ENCODE measurements at regions not wholly inside any gene's neighbourhood (a gene's known extent, or its start where the extent isn't known, plus 50 kb on each side); places are given as distances from the start of the nearest gene placed in this dataset.

DNA sequence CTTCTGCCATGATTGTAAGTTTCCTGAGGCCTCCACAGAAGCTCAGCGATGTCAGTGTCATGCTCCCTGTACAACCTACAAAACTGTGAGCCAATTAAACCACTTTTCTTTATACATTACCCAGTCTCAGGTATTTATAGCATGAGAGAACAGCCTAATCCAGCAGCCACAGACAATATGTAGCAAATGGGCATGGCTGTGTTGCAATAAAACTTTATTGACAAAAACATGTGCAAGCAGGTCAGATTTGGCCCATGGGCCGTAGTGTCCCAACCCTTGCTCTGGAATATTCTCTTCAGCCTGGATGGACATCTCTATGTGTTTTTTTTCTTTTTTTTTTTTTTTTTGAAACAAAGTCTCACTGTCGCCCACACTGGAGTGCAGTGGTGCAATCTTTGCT lies 60.9 kb upstream of the EEF2KMT start:
- TF ChIP-seq POLR2AphosphoS5 (IDR thresholded peaks at IDR 0.05; ENCODE audit: low read depth, low read length): no peak
- no peak for TF ChIP-seq POLR2A (IDR thresholded peaks at IDR 0.05; ENCODE audit: low read depth, low read length)

Measured in GM12892 (cell line).